HCT116 (cell line): ENCODE measurements at regions not wholly inside any gene's neighbourhood (a gene's known extent, or its start where the extent isn't known, plus 50 kb on each side); places are given as distances from the start of the nearest gene placed in this dataset.

Experiments used
- ATAC-seq: fragments of 200-7000 bp; cut with Tn5 transposase; 2 replicates; pipeline ENCODE4 v1.9.1; 2020; ENCODE audit warnings: mild to moderate bottlenecking, moderate library complexity
- BruUV-seq: library from RNA; stranded (reverse); fragments of 400-500 nt; replicated peaks from 2 replicates; lab custom pipeline; 2021; lab: Mats Ljungman, UMichigan
- CTCF ChIA-PET: fragments of 300-600 bp; sonication (Branson Sonifier 250); formaldehyde crosslinking; loops from one replicate; lab custom pipeline; 2021; ENCODE audit warnings: antibody characterized with exemption; lab: Charles Lee
- POLR2A ChIA-PET: fragments of 300-600, 350-600 bp; sonication (Branson Sonifier 250); formaldehyde crosslinking; loops from one replicate; lab custom pipeline; 2021; ENCODE audit warnings: antibody characterized with exemption; lab: Charles Lee
- RAD21 ChIA-PET, 2 experiments: fragments of 300-600 bp; sonication (Branson Sonifier 250); formaldehyde crosslinking; loops; one replicate each; lab custom pipeline; 2023; ENCODE audit warnings: low total read pairs in 2 of 2; ENCODE audit not compliant: uncharacterized antibody in 2 of 2, unreplicated experiment in 2 of 2, low non-redundant PET in 1 of 2; lab: Charles Lee
- DNase-seq: peaks from one replicate; pipeline ENCODE4 v3.0.0-alpha.2; 2010; ENCODE audit warnings: low read depth, low spot score
- H2AFZ ChIP-seq: fragments of 200-600 bp; shearing (Covaris generic), sonication (generic); 2 replicates; pipeline ENCODE4 v1.6.1; 2017; ENCODE audit warnings: low read depth, mixed run types, mixed read lengths, antibody characterized with exemption, low read length; ENCODE audit not compliant: poor library complexity, severe bottlenecking
- H3K27ac ChIP-seq: 2 replicates; pipeline ENCODE4 v1.5.1; 2012; ENCODE audit warnings: low read depth, low read length
- H3K27me3 ChIP-seq: fragments of 200-600 bp; sonication (generic); 2 replicates; pipeline ENCODE4 v1.6.1; 2016; ENCODE audit warnings: mixed run types, low read length, mixed read lengths; ENCODE audit not compliant: insufficient read depth
- H3K36me3 ChIP-seq, 2 experiments: fragments of 200-500 bp in 1 of 2; fragments of 200-600 bp in 1 of 2; sonication (Bioruptor generic) in 1 of 2; sonication (generic) in 1 of 2; 2 replicates each; pipeline versions ENCODE4 v1.5.1 to v1.6.1; 2014 to 2016; ENCODE audit warnings: low read length in 2 of 2, inconsistent platforms in 1 of 2, mixed read lengths in 1 of 2, mixed run types in 1 of 2; ENCODE audit not compliant: insufficient read depth in 2 of 2, control insufficient read depth in 1 of 2
- H3K4me1 ChIP-seq, 2 experiments: fragments of 200-600 bp in 1 of 2; sonication (generic) in 1 of 2; 2 replicates each; pipeline versions ENCODE4 v1.5.1 to v1.6.1; 2012 to 2017; ENCODE audit warnings: low read length in 2 of 2, inconsistent platforms in 1 of 2, mild to moderate bottlenecking in 1 of 2, mixed read lengths in 1 of 2, mixed run types in 1 of 2, moderate library complexity in 1 of 2; ENCODE audit not compliant: insufficient read depth in 2 of 2, control insufficient read depth in 1 of 2
- H3K4me2 ChIP-seq: fragments of 200-600 bp; sonication (generic); 2 replicates; pipeline ENCODE4 v1.6.1; 2017; ENCODE audit warnings: mixed run types, low read length, mixed read lengths
- H3K4me3 ChIP-seq, 2 experiments: fragments of 200-600 bp in 1 of 2; sonication (generic) in 1 of 2; replicated peaks in 1 of 2; 2 replicates each; pipeline ENCODE4 v1.5.1; 2011 to 2016; ENCODE audit warnings: low read length in 2 of 2, control low read depth in 1 of 2, low read depth in 1 of 2, mild to moderate bottlenecking in 1 of 2, mixed read lengths in 1 of 2, mixed run types in 1 of 2
- H3K79me2 ChIP-seq: fragments of 200-600 bp; sonication (generic); 2 replicates; pipeline ENCODE4 v1.6.1; 2017; ENCODE audit warnings: mild to moderate bottlenecking, mixed run types, low read length, moderate library complexity, mixed read lengths; ENCODE audit not compliant: insufficient read depth
- H3K9ac ChIP-seq: fragments of 200-600 bp; sonication (generic); 2 replicates; pipeline ENCODE4 v1.6.1; 2016; ENCODE audit warnings: low read length, mixed read lengths
- H3K9me2 ChIP-seq: fragments of 200-600 bp; sonication (generic), shearing (Covaris generic); 2 replicates; pipeline ENCODE4 v1.6.1; 2017; ENCODE audit warnings: mixed run types, mild to moderate bottlenecking, moderate library complexity; ENCODE audit not compliant: insufficient read depth
- H3K9me3 ChIP-seq, 2 experiments: fragments of 200-500 bp in 1 of 2; fragments of 200-600 bp in 1 of 2; sonication (Bioruptor generic) in 1 of 2; sonication (generic) in 1 of 2; 2 replicates each; pipeline ENCODE4 v1.6.1; 2014 to 2017; ENCODE audit warnings: low read length in 2 of 2, mixed read lengths in 2 of 2, inconsistent platforms in 1 of 2, low read depth in 1 of 2, mild to moderate bottlenecking in 1 of 2, mixed run types in 1 of 2, moderate library complexity in 1 of 2; ENCODE audit not compliant: control insufficient read depth in 1 of 2, insufficient read depth in 1 of 2
- H4K20me1 ChIP-seq: fragments of 200-600 bp; sonication (generic), shearing (Covaris generic); 2 replicates; pipeline ENCODE4 v1.6.1; 2017; ENCODE audit warnings: mixed run types, mild to moderate bottlenecking, moderate library complexity; ENCODE audit not compliant: insufficient read depth
- ATF3 ChIP-seq: IDR thresholded peaks from 2 replicates; pipeline ENCODE4 v1.6.1; 2012
- CBX3 ChIP-seq: IDR thresholded peaks from 2 replicates; pipeline ENCODE4 v1.6.1; 2012; ENCODE audit warnings: low read depth
- CTCF ChIP-seq, 3 experiments: fragments of 200-600 bp in 1 of 3; sonication (generic) in 1 of 3; IDR thresholded peaks in 2 of 3; conservative IDR thresholded peaks in 1 of 3; 2 replicates each; pipeline ENCODE4 v1.5.1; 2012 to 2017; ENCODE audit warnings: low read depth in 2 of 3, low read length in 2 of 3, antibody characterized with exemption in 1 of 3, borderline replicate concordance in 1 of 3, control low read depth in 1 of 3, mild to moderate bottlenecking in 1 of 3, mixed read lengths in 1 of 3, mixed run types in 1 of 3, moderate library complexity in 1 of 3; ENCODE audit not compliant: insufficient read depth in 1 of 3
- EZH2 ChIP-seq: fragments of 200-600 bp; sonication (generic); IDR thresholded peaks from 2 replicates; pipeline ENCODE4 v1.6.1; 2017; ENCODE audit warnings: antibody characterized with exemption, mixed run types
- EZH2phosphoT487 ChIP-seq: fragments of 200-600 bp; IDR thresholded peaks from 2 replicates; pipeline ENCODE4 v1.6.1; 2018; ENCODE audit warnings: antibody characterized with exemption, borderline replicate concordance
- FOSL1 ChIP-seq: IDR thresholded peaks from 2 replicates; pipeline ENCODE4 v1.6.1; 2012; ENCODE audit warnings: low read depth
- JUND ChIP-seq: IDR thresholded peaks from 2 replicates; pipeline ENCODE4 v1.6.1; 2012
- MAX ChIP-seq: IDR thresholded peaks from 2 replicates; pipeline ENCODE4 v1.6.1; 2012
- POLR2A ChIP-seq: IDR thresholded peaks from 2 replicates; pipeline ENCODE4 v1.7.0; 2011; ENCODE audit warnings: borderline replicate concordance; ENCODE audit not compliant: insufficient read depth, insufficient read length; ENCODE audit errors: extremely low read depth
- POLR2AphosphoS5 ChIP-seq: IDR thresholded peaks from 2 replicates; pipeline ENCODE4 v1.6.1; 2011; ENCODE audit warnings: mild to moderate bottlenecking, low read depth, low read length, moderate library complexity
- RAD21 ChIP-seq: IDR thresholded peaks from 2 replicates; pipeline ENCODE4 v1.6.1; 2012; ENCODE audit warnings: low read depth, mild to moderate bottlenecking
- REST ChIP-seq: IDR thresholded peaks from 2 replicates; pipeline ENCODE4 v1.6.1; 2012; ENCODE audit warnings: low read depth
- SIN3A ChIP-seq: IDR thresholded peaks from 2 replicates; pipeline ENCODE4 v1.6.1; 2012; ENCODE audit warnings: low read depth
- SP1 ChIP-seq: IDR thresholded peaks from 2 replicates; pipeline ENCODE4 v1.6.1; 2012; ENCODE audit warnings: low read depth
- SRF ChIP-seq: IDR thresholded peaks from 2 replicates; pipeline ENCODE4 v1.6.1; 2012; ENCODE audit warnings: low read depth
- TCF7L2 ChIP-seq: IDR thresholded peaks from 2 replicates; pipeline ENCODE4 v1.7.0; 2011; ENCODE audit warnings: borderline replicate concordance, inconsistent platforms; ENCODE audit not compliant: insufficient read depth, insufficient read length; ENCODE audit errors: extremely low read depth
- YY1 ChIP-seq: IDR thresholded peaks from 2 replicates; pipeline ENCODE4 v1.6.1; 2011; ENCODE audit warnings: low read length, low read depth, moderate library complexity, mild to moderate bottlenecking; ENCODE audit not compliant: insufficient replicate concordance; ENCODE audit errors: extremely low read depth
- ZBTB33 ChIP-seq: IDR thresholded peaks from 2 replicates; pipeline ENCODE4 v1.6.1; 2011; ENCODE audit warnings: mild to moderate bottlenecking, low read length, moderate library complexity; ENCODE audit not compliant: insufficient replicate concordance; ENCODE audit errors: extremely low read depth
- ZFX ChIP-seq: fragments of 450-650 bp; IDR thresholded peaks from 2 replicates; pipeline ENCODE4 v1.6.1; 2017
- ZNF274 ChIP-seq: fragments of 200-500 bp; sonication (Bioruptor generic); IDR thresholded peaks from 2 replicates; pipeline ENCODE4 v1.6.1; 2014; ENCODE audit warnings: mild to moderate bottlenecking, low read depth, low read length, inconsistent platforms
- intact Hi-C: fragments of 100-400 bp; cut with micrococcal nuclease; formaldehyde crosslinking; loops from 2 replicates; pipeline ENCODE4 v1.10.0; 2022

GRCh38 chr21:39005502-39005787 is 177.8 kb downstream of the PSMG1 start:
- intact Hi-C loops: no loop called here

More at GRCh38 chr21:39005502-39005787, 177.8 kb downstream of the PSMG1 start:
- H3K4me2 ChIP-seq: no peak overlapping the region
- ChIA-PET POLR2A (no interaction called here), CTCF (no interaction called here), RAD21 (no interaction called here)
- H4K20me1 ChIP-seq: no peaks in the 10 kb centered on the region
- DNase-seq (no peak), ATAC-seq (no peak)
- H3K9me3 ChIP-seq: no peaks in the 10 kb centered on the region
- BruUV-seq: no TSS peak
- no peaks in the 10 kb centered on the region for H3K9me2 ChIP-seq
- no peaks in the 10 kb centered on the region for H3K79me2 ChIP-seq
- H2AFZ ChIP-seq: no peak overlapping the region
- no peak overlapping the region for H3K4me3 ChIP-seq
- TF ChIP-seq ATF3 (no peak), SRF (no peak), ZNF274 (no peak), ZBTB33 (no peak), YY1 (no peak), RAD21 (no peak), FOSL1 (no peak), EZH2 (no peak), POLR2A (no peak), ZFX (no peak), SP1 (no peak), SIN3A (no peak), CTCF (IDR thresholded peaks at IDR 0.05 in 2 of 3, conservative IDR thresholded peaks at IDR 0.05 in 1 of 3; ENCODE audit: borderline replicate concordance in 1 of 3, insufficient read depth in 1 of 3, low read depth in 2 of 3, low read length in 2 of 3) (no peak), TCF7L2 (no peak), POLR2AphosphoS5 (no peak), EZH2phosphoT487 (no peak), CBX3 (no peak), MAX (no peak), REST (no peak), JUND (no peak)
- H3K27ac ChIP-seq: no peak overlapping the region
- no peaks in the 10 kb centered on the region for H3K27me3 ChIP-seq
- no peaks in the 10 kb centered on the region for H3K36me3 ChIP-seq
- H3K9ac ChIP-seq: no peak overlapping the region
- peaks cover 0 to 5% of the 10 kb centered on the region in 2 experiments; a peak in 2 of 4 replicates for H3K4me1 ChIP-seq
